ENCODE measurements at regions not wholly inside any gene's neighbourhood (a gene's known extent, or its start where the extent isn't known, plus 50 kb on each side); places are given as distances from the start of the nearest gene placed in this dataset.

DNA sequence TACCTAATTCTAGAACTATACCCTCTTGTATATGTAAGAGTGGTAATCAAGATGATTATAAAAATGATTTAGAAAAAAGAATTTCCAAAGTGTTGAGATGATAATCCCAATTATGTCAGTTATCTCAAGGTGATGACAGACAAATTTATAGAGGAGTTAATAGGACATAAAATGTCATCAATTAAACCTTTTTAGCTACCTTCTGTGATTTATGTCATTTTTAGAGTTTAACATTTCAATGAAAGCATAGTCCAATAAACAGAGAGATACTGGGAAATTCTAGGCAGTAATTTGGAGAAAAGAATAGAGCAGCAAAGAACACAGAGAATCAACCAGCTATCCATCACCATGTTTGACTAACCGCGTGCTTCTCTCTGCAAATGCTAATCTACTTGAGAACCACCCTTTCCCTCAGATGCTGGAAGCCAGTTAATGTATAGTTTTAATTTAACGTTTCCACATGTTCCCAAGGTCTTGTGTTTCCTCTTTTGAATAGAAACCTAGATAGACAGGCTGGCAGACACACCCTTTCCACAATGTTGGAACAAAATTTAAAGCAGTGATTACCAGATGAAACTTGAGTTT lies 433.1 kb upstream of the FAM241A start:
- no peak for TF ChIP-seq EZH2 (IDR thresholded peaks at IDR 0.05; ENCODE audit: borderline replicate concordance, low read depth, low read length, severe bottlenecking)
- TF ChIP-seq, protein P1, sequence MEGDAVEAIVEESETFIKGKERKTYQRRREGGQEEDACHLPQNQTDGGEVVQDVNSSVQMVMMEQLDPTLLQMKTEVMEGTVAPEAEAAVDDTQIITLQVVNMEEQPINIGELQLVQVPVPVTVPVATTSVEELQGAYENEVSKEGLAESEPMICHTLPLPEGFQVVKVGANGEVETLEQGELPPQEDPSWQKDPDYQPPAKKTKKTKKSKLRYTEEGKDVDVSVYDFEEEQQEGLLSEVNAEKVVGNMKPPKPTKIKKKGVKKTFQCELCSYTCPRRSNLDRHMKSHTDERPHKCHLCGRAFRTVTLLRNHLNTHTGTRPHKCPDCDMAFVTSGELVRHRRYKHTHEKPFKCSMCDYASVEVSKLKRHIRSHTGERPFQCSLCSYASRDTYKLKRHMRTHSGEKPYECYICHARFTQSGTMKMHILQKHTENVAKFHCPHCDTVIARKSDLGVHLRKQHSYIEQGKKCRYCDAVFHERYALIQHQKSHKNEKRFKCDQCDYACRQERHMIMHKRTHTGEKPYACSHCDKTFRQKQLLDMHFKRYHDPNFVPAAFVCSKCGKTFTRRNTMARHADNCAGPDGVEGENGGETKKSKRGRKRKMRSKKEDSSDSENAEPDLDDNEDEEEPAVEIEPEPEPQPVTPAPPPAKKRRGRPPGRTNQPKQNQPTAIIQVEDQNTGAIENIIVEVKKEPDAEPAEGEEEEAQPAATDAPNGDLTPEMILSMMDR (IDR thresholded peaks at IDR 0.05; ENCODE audit: borderline replicate concordance, extremely low read depth, low read length, poor library complexity, severe bottlenecking): no peak
- Histone ChIP-seq H3K9ac (ENCODE audit: low read depth, low read length) (no peak overlapping the region), H2AFZ (ENCODE audit: low read depth, low read length) (no peak overlapping the region), H3K79me2 (ENCODE audit: insufficient read depth, low read length) (no peaks in the 10 kb centered on the region), H3K27me3 (ENCODE audit: insufficient read depth, low read length, poor library complexity) (no peaks in the 10 kb centered on the region), H3K9me3 (ENCODE audit: insufficient read depth, low read length, severe bottlenecking) (no peaks in the 10 kb centered on the region), H4K20me1 (ENCODE audit: insufficient read depth, low read length) (no peaks in the 10 kb centered on the region), H3K4me1 (ENCODE audit: insufficient read depth, low read length) (no peaks in the 10 kb centered on the region), H3K27ac (ENCODE audit: low read length) (no peak overlapping the region), H3K36me3 (ENCODE audit: insufficient read depth, low read length) (no peaks in the 10 kb centered on the region), H3K4me3 (ENCODE audit: low read depth in 1 of 2, low read length in 2 of 2) (no peak overlapping the region), H3K4me2 (ENCODE audit: insufficient read depth, low read length) (no peak overlapping the region)
- ATAC-seq (ENCODE audit: insufficient read depth, low read depth) (no peak), DNase-seq (no peak)

DNA sequence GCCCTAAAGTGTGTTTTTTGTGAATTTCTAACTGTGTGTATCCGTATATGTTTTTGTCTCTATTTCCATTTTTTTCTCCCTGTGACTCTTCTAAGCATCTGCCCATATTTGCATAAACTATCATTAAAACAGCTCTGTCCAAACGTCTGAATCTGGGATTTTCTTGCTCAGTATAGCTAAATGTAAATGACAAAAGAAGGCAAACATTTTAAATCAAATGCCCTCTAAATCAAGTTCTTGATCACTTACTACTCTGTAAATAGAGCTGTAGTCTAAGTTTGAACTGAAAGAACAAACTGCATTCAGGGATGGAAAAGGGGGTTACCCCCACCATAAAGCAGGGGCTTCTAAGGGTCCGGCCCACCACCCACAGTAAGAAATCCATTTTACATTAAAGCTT lies 432.0 kb upstream of the FAM241A start:
- Histone ChIP-seq H3K36me3 (ENCODE audit: insufficient read depth, low read length) (no peaks in the 10 kb centered on the region), H2AFZ (ENCODE audit: low read depth, low read length) (no peak overlapping the region), H3K4me3 (ENCODE audit: low read depth in 1 of 2, low read length in 2 of 2) (no peak overlapping the region), H4K20me1 (ENCODE audit: insufficient read depth, low read length) (no peaks in the 10 kb centered on the region), H3K27me3 (ENCODE audit: insufficient read depth, low read length, poor library complexity) (no peaks in the 10 kb centered on the region), H3K79me2 (ENCODE audit: insufficient read depth, low read length) (no peaks in the 10 kb centered on the region), H3K4me1 (ENCODE audit: insufficient read depth, low read length) (no peaks in the 10 kb centered on the region), H3K4me2 (ENCODE audit: insufficient read depth, low read length) (no peak overlapping the region), H3K27ac (ENCODE audit: low read length) (no peak overlapping the region), H3K9ac (ENCODE audit: low read depth, low read length) (no peak overlapping the region), H3K9me3 (ENCODE audit: insufficient read depth, low read length, severe bottlenecking) (no peaks in the 10 kb centered on the region)
- no peak for DNase-seq
- no peak for ATAC-seq (ENCODE audit: insufficient read depth, low read depth)
- TF ChIP-seq EZH2 (IDR thresholded peaks at IDR 0.05; ENCODE audit: borderline replicate concordance, low read depth, low read length, severe bottlenecking): no peak
- TF ChIP-seq, protein P1 (IDR thresholded peaks at IDR 0.05; ENCODE audit: borderline replicate concordance, extremely low read depth, low read length, poor library complexity, severe bottlenecking): no peak

DNA sequence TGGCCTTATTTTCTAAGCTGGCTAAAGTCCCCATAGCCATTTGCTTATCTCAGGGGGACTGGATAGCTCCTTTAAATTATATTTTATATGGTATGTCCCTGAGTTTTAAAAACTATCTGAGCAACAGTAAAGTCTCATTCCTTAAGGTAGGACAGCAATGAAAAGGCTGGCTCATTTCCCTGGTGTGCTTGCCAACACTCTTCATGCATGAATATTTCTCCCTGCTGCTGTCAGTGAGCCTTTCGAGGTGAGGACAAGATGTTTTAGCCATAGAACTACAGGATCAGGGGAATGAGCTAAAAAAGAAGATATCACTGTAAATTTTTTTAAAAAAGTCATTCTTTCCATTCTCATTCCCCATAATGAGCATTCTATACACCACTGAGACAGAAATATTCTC lies 427.3 kb upstream of the FAM241A start:
- H3K4me2 ChIP-seq (ENCODE audit: insufficient read depth, low read length): no peak overlapping the region
- no peak for DNase-seq
- no peaks in the 10 kb centered on the region for H3K9me3 ChIP-seq (ENCODE audit: insufficient read depth, low read length, severe bottlenecking)
- no peak overlapping the region for H3K27ac ChIP-seq (ENCODE audit: low read length)
- H3K27me3 ChIP-seq (ENCODE audit: insufficient read depth, low read length, poor library complexity): no peaks in the 10 kb centered on the region
- H2AFZ ChIP-seq (ENCODE audit: low read depth, low read length): no peak overlapping the region
- ATAC-seq (ENCODE audit: insufficient read depth, low read depth): no peak
- no peaks in the 10 kb centered on the region for H3K36me3 ChIP-seq (ENCODE audit: insufficient read depth, low read length)
- no peak overlapping the region for H3K4me3 ChIP-seq (ENCODE audit: low read depth in 1 of 2, low read length in 2 of 2)
- no peak for TF ChIP-seq EZH2 (IDR thresholded peaks at IDR 0.05; ENCODE audit: borderline replicate concordance, low read depth, low read length, severe bottlenecking)
- TF ChIP-seq, protein P1 (IDR thresholded peaks at IDR 0.05; ENCODE audit: borderline replicate concordance, extremely low read depth, low read length, poor library complexity, severe bottlenecking): no peak
- no peak overlapping the region for H3K9ac ChIP-seq (ENCODE audit: low read depth, low read length)
- no peaks in the 10 kb centered on the region for H3K4me1 ChIP-seq (ENCODE audit: insufficient read depth, low read length)
- H3K79me2 ChIP-seq (ENCODE audit: insufficient read depth, low read length): no peaks in the 10 kb centered on the region
- no peaks in the 10 kb centered on the region for H4K20me1 ChIP-seq (ENCODE audit: insufficient read depth, low read length)

Data from DND-41 (cell line).